GM12872 (cell line): ENCODE measurements at regions not wholly inside any gene's neighbourhood (a gene's known extent, or its start where the extent isn't known, plus 50 kb on each side); places are given as distances from the start of the nearest gene placed in this dataset.

Source experiments
- CTCF ChIP-seq: IDR thresholded peaks from 3 replicates; pipeline ENCODE4 v1.5.1; 2011; ENCODE audit warnings: low read depth, mild to moderate bottlenecking, low read length, moderate library complexity; ENCODE audit not compliant: insufficient read depth

GRCh38 chr3:103459815-103460214 is 1025.0 kb downstream of the ZPLD1 start:
- TF ChIP-seq CTCF = no peak

- no peak for TF ChIP-seq CTCF
These were observed 1035.7 kb downstream of the ZPLD1 start for GRCh38 chr3:103470498-103470897.

- TF ChIP-seq CTCF = no peak
These were observed 1059.2 kb downstream of the ZPLD1 start for GRCh38 chr3:103494011-103494410.

GRCh38 chr3:103494512-103494911 is 1059.7 kb downstream of the ZPLD1 start:
- TF ChIP-seq CTCF = no peak

- no peak for TF ChIP-seq CTCF
These were observed 1060.4 kb downstream of the ZPLD1 start for GRCh38 chr3:103495186-103495585.

GRCh38 chr3:103499132-103499900 is 1064.5 kb downstream of the ZPLD1 start:
- no peak for TF ChIP-seq CTCF

- TF ChIP-seq CTCF = no peak
These were observed 1065.2 kb downstream of the ZPLD1 start for GRCh38 chr3:103499967-103500366.

- TF ChIP-seq CTCF = no peak
These were observed 1075.9 kb downstream of the ZPLD1 start for GRCh38 chr3:103510760-103511159.
